ENCODE measurements at regions not wholly inside any gene's neighbourhood (a gene's known extent, or its start where the extent isn't known, plus 50 kb on each side); places are given as distances from the start of the nearest gene placed in this dataset.

GRCh38 chr18:51654488-51655326 is 457.2 kb upstream of the MEX3C start:
- TF ChIP-seq EZH2 (IDR thresholded peaks at IDR 0.05), result no peak
- no peak for TF ChIP-seq POLR2AphosphoS5 (IDR thresholded peaks at IDR 0.05; ENCODE audit: borderline replicate concordance, low read depth, low read length)
- TF ChIP-seq FOXP2 (optimal IDR thresholded peaks at IDR 0.05; ENCODE audit: control extremely low read depth, extremely low read length, insufficient read depth), result no peak
